Activated T-cell treated with anti-CD3 and anti-CD28 coated beads for 1 hour (primary cell): ENCODE measurements at regions not wholly inside any gene's neighbourhood (a gene's known extent, or its start where the extent isn't known, plus 50 kb on each side); places are given as distances from the start of the nearest gene placed in this dataset.

Experiments
- DNase-seq: peaks from one replicate; pipeline ENCODE4 v3.0.0-alpha.2; 2020; ENCODE audit warnings: low read depth

DNA sequence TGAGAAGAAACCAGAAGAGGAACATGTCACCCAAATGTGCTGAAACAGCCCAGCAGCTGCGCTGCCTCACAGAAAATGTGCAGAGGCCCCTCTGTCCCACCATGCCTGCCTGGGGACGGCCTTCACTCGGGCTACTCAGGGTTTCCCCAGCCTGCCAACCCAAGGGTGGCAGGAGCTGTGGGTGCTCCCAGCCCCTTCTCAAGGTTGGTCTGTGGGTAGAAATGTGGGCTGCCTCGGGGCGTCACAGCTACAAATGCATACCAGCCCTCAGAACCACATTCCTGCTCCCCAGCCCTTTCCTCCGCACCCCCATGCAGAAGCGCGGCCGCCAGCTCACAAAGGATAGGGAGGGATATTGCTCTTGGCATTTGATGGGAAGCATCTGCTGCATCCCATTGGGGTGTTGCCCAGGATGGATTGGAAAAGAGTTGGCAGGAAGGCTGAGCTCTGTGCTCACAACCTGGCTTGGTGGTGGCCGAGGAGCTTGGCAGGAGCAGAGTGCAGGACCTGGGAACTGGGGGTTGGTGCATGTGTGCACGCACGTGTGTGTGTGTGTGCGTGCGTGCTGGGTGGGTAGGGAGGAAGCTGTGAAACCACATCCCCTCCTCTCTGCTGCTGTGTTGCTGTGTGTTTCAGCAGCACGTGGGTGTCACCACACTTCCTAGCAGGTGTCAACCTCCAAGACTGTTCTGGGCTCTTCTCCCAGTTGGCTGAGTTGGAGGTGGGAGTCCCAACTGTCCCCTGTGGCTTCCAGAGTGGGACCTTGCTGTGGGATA is 304.4 kb downstream of the SEC14L1 start:
- peak; percentile 65 for DNase-seq

DNA sequence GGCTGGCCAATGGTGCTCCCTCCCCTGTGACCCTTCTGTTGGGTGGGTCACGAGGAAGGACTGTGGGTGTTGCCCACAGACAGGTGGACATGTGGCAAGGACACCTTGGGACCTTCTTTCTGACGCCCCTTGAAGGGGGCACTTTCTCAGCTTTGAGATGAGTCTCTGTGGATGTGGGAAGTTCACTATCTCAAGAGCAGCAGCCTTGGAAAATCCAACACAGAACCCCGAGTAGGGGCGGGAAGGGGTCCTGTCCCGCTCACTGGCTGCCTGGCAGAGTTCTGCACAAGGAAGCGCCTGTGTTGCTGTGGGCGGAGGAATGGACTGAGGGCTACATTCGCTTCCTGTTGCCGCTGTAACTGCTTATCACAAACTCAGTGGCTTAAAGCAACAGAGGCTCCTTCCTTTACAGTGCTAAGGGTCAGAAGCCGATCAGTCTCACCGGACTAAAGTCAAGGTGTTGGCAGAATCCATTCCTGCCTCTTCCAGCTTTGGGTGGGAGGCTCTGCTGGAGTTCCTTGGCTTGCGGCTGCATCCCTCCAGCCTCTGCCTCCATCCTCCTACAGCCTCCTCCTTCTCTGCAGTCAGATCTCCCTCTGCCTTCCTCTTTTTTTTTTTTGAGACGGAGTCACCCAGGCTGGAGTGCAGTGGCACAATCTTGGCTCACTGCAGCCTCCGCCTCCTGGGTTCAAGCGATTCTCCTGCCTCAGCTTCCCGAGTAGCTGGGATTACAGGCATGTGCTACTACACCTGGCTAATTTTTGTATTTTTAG is 305.2 kb downstream of the SEC14L1 start:
- no peak for DNase-seq

DNA sequence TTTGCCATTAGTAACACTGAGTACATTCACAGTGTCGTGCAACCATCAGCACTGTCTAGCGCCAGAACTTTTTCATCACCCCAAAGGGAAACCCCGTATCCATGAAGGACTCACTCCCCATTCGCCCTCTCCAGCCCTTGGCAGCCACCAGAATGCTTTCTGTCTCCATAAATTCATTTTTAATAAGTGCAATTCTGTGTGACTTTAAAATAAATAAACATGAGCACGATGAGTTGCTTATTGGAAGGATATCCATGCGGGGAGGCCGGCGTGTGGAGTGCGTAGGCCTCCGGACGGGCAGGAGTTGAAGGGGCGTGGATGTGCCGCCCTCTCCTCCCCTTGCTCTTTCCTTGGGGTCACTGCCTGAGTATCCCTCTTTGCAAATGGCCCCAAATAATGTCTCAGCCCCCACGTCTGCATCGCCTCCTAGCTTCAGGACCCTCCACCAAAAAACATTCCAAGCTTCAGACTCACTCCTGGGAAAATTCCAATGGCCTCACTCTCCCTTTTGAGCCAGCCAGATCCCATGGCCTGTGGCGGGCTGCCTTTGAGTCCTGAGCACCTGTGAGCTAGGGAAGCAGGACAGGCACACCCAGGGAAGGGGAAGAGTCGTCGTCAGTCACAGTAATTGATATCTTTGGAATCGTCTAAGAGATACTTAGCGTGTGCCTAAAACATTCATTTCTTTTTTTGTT is 306.3 kb downstream of the SEC14L1 start:
- no peak for DNase-seq

DNA sequence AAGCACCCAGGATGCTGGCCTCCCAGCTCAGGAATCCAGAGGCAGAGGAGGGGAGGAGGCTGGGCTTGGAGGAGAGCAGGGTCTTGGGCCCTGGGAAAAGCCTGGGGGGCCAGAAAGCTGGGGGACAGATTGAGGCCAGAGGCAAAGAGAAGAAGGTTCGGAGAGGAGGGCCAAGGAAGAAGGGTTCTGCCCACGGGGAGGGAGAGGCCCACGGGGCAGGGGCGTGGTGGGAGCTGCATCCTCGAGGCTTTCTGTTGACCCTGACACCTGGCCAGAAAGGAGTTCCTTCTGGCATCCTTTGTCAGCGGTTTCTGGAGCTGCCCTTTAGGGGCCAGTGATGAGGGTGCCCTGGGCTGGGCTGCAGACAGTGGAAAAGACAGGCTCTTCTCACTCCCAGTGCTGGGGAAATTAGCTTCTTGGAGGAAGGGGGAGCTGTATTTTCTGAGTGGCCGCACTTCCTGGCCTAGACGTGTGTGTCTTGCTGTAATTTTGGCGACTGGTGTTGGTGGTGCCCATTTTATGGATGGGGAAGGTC is 308.7 kb downstream of the SEC14L1 start:
- DNase-seq, result no peak

DNA sequence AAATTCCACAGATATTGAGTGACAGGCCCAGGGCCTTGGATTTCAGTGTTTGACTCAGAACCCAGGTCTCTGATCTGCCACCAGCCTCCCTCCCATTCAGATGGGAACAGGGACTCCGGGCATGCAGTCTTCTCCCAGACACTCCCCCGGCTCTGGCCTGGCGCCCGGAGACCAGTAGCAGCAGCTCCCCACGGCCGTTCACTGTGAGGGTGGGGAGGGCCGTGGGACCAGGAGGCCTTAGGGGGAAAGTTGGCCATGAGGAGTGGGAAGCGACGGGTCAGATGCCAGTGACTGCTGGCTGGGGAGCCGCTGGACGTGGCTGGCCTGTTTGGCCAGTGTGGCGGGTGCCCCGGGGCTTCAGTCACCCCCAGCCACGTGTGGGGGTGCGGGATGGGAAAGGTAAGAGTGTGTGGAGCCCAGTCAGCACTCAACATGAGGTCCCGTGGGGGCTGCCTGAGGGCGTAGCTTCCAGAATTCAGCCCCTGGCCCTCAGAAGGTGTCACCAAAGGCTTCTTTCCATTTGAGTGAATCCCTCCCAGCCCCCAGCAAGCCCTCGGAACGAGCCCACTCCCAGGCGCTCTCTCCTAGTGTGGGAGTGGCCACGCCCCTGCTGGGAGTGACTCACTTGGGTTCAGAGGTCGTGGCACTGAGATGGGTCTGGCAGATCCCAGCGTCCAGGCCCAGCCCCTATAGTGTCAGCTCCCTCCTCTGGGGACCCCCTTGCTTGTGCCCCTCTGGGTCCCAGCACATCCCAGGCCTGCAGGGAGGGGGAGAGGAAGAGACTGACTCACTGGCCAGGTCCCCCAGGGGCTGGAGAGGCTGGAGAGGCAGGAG is 309.4 kb downstream of the SEC14L1 start:
- DNase-seq, result no peak

DNA sequence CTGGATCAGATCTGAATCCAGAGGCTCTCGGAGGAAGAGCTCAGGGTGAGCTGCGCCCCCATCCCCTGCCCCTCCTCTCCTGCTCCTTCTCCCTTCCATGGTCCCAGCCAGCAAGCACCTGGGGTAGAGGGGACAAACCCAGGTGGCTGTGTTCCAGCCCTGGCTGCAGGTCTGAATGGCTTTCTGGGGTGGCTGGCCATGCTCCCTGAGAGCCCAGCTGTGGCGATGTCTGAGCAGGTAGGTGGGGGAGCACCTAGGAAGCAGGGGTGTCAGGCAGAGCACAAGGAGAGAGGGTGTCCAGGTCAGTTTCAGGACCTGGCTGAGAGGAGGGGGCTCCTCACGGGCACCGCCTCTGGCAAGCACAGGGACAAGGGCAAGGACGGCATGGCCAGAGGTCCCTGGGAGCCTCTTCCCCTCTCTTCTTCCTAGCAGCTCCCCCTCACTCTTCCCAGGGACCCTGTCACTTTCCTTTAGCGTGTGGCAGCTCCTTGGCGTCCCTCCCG is 310.0 kb downstream of the SEC14L1 start:
- no peak for DNase-seq

DNA sequence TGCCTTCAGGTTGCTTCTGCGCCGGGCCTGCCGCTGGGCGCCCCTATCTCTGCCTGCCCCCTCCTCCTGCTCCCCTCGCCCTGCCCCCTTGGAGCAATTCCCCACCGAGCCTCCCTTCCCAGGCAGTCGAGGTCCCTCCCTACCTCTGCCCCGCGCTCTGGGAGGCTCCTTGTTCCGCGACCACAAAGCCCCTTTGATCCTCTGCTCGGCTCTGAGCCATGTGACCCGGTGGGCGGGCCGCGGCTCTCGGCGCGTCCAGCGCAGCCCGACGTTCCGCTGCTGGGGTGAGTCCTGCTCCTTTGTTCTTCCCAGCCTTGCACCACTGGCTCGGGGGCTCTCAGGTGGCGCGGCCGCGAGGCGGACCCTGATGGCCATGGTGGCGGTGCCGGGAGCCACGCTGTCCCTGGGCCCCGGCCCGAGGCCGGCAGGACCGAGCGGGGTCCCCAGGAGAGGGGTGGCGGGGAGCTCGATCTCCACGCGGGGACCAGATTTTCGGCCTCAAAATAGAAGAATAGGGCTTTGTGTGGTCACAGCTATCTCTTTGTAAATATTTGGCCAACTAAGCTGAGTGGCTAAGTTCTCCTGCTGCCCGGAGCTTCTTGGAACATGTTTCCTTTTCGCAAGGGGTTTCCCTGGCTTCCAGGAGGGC is 310.6 kb downstream of the SEC14L1 start:
- peak; percentile 57 for DNase-seq

DNA sequence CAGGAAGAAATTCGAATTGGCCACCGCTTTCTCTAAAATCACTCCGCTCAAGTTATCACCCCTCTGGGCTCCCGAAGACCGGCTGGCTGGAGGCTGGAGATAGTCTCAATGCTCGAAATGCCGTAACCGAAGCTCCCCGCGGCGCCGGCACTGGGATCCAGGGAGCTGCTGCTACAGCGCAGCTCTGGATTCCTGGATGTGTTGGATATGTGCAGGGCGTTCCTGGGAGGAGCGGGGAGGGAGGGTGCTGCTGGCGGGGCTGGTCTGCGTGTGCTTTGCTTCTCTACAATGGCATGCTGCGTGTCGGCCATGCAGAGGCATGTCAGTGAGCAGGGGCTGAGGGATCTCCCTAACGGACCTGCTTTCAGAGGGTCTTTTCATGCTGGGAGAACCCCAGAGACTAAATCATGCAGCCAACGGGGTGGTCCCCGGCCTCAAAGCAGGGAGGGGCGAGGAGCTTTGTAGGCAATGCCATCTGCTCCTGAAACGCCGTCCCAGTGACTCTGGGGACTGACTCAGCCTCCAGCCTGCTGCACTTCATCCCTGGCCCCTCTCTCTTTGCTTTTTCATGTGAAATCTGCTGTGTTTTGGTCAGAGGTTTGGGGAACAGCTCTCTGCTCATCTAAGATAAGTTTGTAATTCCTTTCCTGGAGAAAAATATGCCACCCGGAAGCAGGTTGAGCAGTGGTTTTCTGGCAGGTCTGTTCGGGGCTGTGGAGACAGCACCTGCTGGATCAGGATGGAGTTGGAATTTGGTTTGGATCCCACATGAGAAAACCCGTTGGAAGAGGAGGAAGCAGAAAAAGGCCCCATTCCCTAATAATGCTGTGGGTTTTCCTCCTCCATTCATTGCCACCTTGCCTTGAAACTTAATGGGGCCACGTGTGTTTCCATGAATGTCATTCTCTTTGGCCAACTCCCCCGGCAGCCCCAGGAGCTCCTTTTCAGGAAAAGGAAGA is 311.4 kb downstream of the SEC14L1 start:
- DNase-seq, result no peak

DNA sequence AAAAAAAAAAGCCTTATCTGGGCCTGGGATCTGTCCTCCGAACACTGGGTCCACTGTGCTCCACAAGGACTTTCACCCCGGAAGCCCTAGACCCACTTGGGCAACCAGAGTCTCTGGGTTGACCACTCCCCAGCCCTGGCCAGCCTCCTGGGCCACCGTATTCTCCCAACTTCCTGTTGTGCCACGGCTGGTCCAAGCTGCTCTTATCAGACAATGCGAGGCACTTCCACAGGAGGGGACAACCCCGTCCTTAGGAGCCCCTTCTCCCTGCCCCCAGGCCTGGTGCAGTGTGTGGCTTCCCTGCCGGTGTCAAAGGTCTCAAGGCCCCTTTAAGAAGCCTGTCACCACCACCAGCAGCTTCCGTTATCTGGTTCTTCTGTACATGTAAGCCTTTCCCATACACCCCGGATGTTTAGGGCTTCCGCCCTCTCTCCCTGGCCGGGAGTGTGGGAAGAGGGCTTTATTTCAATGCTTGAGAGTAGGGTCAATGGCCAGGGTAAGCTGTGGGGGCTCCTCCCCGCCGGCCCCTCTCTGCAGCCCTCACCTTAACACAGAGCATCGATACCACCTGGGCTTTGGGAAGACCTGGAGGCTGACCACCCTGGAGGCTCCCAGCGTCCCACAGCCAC is 313.0 kb downstream of the SEC14L1 start:
- DNase-seq, result no peak

DNA sequence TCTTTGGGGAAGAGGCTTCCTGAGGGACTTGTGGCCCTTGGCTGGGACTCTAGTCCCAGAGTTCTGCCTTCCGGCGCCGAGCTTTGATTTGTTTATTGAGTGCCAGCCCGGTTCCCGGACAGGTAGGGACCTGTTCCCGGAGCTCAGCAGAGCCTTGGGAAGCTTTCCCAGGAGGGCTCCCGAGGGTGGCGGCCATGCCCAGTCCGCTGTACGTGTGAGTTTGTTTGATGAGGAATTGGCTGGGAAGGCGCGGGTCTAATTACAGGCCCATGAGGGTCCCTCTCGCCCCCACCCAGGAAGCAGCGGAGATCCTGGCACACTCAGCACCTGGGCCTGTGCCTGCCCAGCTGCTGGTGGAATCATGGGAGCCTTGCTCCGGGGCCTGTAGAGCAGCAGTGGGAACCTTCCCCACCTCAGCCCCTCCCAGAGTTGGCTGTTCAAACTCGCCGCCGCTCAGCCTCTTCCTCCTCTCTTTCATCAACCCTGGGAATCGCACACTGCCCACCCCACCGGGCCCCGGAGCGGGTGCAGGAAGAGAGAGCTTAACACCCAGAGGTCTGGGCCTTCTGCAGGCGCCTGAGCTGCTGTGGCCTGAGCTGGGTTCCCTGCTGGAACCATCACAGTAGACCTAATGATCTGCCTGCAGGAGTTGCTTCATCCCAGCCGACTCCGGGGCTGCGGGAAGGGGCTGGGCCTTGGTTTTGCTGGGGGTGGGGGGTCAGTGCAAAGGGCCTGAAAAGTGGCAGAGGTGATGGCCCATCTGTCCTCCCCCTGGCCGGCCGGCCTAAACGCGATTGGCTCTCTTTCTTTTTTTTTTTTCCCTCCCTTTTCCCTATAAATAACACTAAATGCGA is 313.7 kb downstream of the SEC14L1 start:
- DNase-seq, result no peak

DNA sequence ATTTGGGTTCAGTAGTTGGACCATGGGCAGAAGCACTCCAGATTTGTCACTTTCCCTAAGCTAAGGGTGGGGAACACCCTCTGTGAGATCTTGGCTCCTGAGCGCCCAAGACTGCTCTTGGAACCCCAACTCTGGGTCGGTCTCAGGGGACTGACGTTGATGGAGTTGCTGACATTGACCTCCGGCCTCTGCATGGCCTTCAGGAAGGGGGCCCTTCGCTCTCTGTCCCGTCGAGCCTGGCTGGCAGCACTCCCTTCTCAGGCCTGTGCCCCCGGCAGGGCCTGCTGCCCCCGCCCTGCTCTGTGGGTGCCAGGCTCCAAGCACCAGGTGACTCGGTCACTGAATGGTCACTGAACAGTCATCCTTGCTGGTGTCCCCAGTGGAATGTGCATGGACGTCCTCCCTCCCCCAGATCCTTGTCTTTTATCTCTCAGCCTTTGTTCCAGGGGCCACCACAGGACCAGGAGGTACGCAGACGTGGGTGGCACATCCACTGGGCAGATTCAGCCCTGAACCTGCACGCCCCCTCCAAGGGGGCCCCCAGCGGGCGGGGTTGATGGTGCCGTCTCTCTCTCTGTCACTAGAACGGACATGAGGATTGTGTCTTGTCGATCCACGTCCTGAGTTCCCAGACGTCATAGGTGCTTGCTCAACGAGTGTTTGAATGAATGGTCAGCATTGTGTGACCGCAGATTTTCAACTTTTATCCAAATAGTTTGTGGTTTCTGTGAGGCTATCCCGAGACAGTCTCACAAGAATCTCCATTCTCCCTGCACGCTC is 314.5 kb downstream of the SEC14L1 start:
- DNase-seq, result no peak

DNA sequence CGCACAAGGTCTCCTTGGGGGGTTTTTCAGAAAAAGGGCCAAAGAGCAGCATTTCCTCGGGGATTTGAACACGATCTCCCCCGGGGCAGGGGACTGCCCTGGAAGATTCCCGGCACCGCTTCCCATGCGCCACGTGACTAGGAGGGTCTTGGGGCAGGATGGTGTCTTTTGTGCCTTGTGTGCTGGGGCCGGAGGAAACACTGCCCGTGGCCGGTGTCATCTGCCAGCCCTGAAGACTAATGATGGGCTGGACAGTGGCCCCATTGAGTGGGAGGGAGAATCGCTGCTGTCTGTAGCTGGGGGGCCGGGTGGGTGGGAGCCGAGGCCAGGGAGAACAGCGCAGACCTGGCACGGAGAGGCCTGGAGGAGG is 315.1 kb downstream of the SEC14L1 start:
- DNase-seq, result no peak

DNA sequence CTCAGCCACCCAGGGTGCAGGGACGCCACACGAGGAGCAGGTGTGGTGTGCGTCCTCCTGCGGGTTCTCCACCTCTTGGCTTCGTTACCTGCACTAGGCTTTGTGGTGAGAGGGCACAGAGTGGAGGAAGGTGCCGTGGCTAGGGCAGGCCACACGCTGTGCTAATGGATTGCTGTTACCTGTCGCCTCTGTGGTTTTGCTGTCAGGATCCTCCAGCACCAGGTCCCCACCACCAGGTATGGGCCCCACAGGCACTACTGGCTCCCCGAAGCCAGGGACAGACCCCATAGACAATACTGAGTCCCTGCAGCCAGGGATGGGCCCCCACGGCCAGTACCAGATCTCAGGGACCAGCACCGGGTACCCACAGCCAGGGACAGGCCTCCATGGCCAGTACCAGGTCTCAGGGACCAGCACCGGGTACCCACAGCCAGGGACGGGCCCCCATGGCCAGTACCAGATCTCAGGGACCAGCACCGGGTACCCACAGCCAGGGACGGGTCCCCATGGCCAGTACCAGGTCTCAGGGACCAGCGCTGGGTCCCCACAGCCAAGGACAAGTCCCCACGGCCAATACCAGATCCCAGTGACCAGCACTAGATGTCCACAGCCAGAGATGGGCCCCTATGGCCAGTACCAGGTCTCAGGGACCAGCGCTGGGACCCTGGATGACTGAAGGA is 315.6 kb downstream of the SEC14L1 start:
- no peak for DNase-seq

DNA sequence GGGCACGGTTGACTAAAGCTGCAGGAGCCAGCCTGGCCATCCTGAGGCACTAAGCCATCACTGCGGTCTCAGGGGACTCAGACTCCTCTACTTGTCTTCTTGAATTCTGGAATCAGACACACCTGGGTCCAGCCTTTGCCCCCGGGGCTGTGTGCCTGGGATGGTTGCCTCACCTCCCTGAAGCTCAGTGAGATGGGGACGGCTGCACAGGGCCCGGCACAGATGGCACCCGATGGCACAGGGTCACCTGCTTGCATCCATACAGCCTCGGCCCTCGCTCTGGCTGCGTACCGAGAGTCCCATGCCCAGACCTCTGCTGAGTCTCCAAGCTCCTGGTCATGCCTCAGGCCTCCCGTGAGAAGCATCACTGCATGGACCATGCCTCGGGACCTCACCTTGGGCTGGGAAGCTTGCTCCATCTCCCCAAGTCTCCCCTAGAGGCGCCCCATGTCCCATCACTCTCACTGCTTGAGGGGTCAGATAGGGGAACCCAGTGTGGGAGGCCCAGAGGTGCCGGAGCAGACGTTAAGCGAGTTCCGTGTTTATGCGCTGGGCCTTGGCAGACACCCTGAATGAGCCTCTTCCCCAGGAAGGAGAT is 316.3 kb downstream of the SEC14L1 start:
- no peak for DNase-seq

DNA sequence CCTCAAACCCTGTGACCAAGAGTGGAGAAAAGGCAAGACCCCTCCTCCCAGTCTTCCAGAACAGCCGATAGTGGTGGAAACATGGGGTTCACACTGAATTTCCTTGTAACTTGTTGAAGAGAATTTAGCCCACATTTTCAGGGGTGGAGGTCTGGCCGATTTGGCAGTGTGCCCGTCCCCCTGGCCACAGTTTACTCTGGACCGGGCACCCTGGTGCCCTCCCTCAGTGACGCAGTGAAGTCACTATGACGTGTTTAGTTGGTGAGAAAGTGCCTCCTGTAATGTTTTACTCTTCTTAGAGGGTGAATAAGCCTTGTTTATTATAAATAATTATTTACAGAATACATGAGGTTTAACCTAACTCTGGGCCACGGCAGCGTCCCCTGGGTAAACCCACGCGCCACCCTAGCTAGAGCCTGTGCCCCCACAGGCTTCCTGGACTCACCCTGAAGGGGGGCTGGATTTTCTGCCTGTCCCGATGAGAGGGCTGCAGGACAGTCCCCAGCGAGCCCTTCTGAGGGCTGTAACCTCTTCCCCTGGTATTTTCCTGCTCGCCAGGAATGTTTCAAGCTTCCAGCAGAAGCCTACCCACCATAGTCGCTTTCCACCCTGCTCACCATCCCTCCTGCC is 316.9 kb downstream of the SEC14L1 start:
- DNase-seq, result no peak
